ENCODE measurements at regions not wholly inside any gene's neighbourhood (a gene's known extent, or its start where the extent isn't known, plus 50 kb on each side); places are given as distances from the start of the nearest gene placed in this dataset.
"Not testable (repeated sequence)": the region's sequence is repeated elsewhere in the genome, so short reads cannot be mapped to it uniquely, and the experiment has no call there.

DNA sequence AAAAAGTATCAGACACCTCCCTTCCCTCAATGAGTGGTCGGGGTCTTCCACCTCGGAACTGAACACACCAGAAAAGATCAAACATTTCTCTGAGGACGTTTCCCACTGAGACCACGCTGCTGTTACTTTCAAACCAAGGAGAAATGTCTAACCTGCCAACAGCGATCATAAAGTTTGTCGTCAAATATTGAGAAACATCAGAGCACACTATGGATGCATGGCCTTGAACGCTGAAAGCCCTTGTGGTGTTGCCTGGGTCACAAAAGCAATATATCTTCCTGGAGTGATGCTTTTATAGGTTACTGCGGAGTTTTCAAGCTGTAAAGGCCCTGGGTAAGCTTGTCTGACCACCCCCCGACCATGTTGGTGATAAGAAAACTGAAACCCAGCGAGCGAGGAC lies 70.2 kb upstream of the ID2 start:
- intact Hi-C loops (cut with micrococcal nuclease; ENCODE audit: unreplicated experiment), result no loop called here
- Mint-ChIP-seq H3K4me3 (ENCODE audit: unreplicated experiment) (no peak overlapping the region), H3K36me3 (ENCODE audit: insufficient read depth, unreplicated experiment) (peaks cover 21% of the 10 kb centered on the region), H3K4me1 (ENCODE audit: low read depth, unreplicated experiment) (peaks cover 63% of the 10 kb centered on the region), H3K9me3 (ENCODE audit: unreplicated experiment) (no peaks in the 10 kb centered on the region), H3K27me3 (ENCODE audit: insufficient read depth, unreplicated experiment) (no peaks in the 10 kb centered on the region), H3K27ac (ENCODE audit: unreplicated experiment) (peak overlapping the region; percentile 69)
- no TSS peak for BruUV-seq (replicated peaks)
- peak; percentile 48 to 65 for DNase-seq
- Histone ChIP-seq H3K27me3 (replicated peaks; ENCODE audit: control insufficient read depth, insufficient read depth, low read length) (no peaks in the 10 kb centered on the region), H3K4me1 (peaks cover 69% of the 10 kb centered on the region), H3K9me3 (peaks cover 19% of the 10 kb centered on the region), H3K36me3 (ENCODE audit: control insufficient read depth, insufficient read depth, low read length) (no peaks in the 10 kb centered on the region; the same call in 1 of the 2 replicates), H3K4me3 (ENCODE audit: low read depth, low read length) (no peak overlapping the region)
- ChIA-PET POLR2A (no interaction called here), CTCF (no interaction called here)
- no peak for TF ChIP-seq CTCF (IDR thresholded peaks at IDR 0.05; ENCODE audit: insufficient read depth in 1 of 2, low read depth in 1 of 2, low read length in 1 of 2, severe bottlenecking in 1 of 2, unreplicated experiment in 1 of 2)

- intact Hi-C loops (cut with micrococcal nuclease; ENCODE audit: unreplicated experiment), result no loop called here
- no TSS peak for BruUV-seq (replicated peaks)
- CTCF ChIA-PET, result no interaction called here
Measured at GRCh38 chr2:8612734-8613179, 69.1 kb upstream of the ID2 start.

DNA sequence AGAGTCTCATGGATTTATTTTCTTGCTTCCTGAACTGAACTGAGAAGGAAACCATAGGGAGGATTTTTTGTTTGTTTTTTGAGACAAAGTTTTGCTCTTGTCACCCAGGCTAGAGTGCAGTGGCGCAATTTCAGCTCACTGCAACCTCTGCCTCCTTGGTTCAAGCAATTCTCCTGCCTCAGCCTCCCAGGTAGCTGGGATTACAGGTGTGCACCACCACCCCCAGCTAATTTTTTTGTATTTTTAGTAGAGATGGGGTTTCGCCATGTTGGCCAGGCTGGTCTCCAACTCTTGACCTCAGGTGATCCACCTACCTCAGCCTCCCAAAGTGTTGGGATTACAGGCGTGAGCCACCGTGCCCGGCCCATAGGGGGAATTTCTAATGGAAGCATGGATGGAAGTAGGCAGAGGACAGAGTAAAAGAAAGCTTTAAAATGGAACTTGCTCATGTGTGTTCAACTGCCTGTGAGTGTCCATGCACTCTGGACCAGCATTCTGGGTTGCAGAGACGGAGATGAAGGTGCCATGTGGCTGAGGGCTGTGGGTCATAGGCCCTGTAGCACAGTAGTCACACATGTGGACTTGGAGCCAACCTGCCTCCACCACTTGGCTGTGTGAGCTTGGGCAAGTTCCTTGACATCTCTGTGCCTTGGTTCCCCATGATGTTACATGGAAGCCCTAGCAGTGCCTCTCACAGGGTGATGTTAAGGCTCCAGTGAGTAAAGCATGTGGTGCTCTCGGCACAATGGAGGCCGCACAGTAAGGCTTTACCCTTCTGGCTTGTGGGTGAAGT lies 68.5 kb upstream of the ID2 start:
- H3K27me3 Mint-ChIP-seq (ENCODE audit: insufficient read depth, unreplicated experiment); CTCF ChIA-PET: not testable (repeated sequence)

More at GRCh38 chr2:8612734-8613179, 69.1 kb upstream of the ID2 start:
- no peaks in the 10 kb centered on the region for H3K27me3 ChIP-seq (replicated peaks; ENCODE audit: control insufficient read depth, insufficient read depth, low read length)
- H3K4me3 ChIP-seq (ENCODE audit: low read depth, low read length), result no peak overlapping the region
- DNase-seq, result no peak
- peaks cover 19% of the 10 kb centered on the region for H3K9me3 ChIP-seq
- Mint-ChIP-seq H3K27me3 (ENCODE audit: insufficient read depth, unreplicated experiment) (no peaks in the 10 kb centered on the region), H3K36me3 (ENCODE audit: insufficient read depth, unreplicated experiment) (peaks cover 21% of the 10 kb centered on the region), H3K9me3 (ENCODE audit: unreplicated experiment) (no peaks in the 10 kb centered on the region), H3K4me3 (ENCODE audit: unreplicated experiment) (no peak overlapping the region), H3K27ac (ENCODE audit: unreplicated experiment) (peak overlapping the region; percentile 23), H3K4me1 (ENCODE audit: low read depth, unreplicated experiment) (peaks cover 59% of the 10 kb centered on the region)
- TF ChIP-seq CTCF (IDR thresholded peaks at IDR 0.05; ENCODE audit: insufficient read depth in 1 of 2, low read depth in 1 of 2, low read length in 1 of 2, severe bottlenecking in 1 of 2, unreplicated experiment in 1 of 2), result no peak
- no peaks in the 10 kb centered on the region; the same call in 1 of the 2 replicates for H3K36me3 ChIP-seq (ENCODE audit: control insufficient read depth, insufficient read depth, low read length)
- peaks cover 58% of the 10 kb centered on the region for H3K4me1 ChIP-seq
- POLR2A ChIA-PET, result no interaction called here

More for the DNA sequence above, 68.5 kb upstream of the ID2 start:
- Histone ChIP-seq H3K4me1 (peaks cover 52% of the 10 kb centered on the region), H3K9me3 (peaks cover 19% of the 10 kb centered on the region)
- H3K9me3 Mint-ChIP-seq (ENCODE audit: unreplicated experiment); BruUV-seq (replicated peaks); H3K4me3 ChIP-seq (ENCODE audit: low read depth, low read length); H3K4me3 Mint-ChIP-seq (ENCODE audit: unreplicated experiment); DNase-seq; intact Hi-C loops (cut with micrococcal nuclease; ENCODE audit: unreplicated experiment); H3K36me3 ChIP-seq (ENCODE audit: control insufficient read depth, insufficient read depth, low read length); POLR2A ChIA-PET; H3K27me3 ChIP-seq (replicated peaks; ENCODE audit: control insufficient read depth, insufficient read depth, low read length): not testable (repeated sequence)
- Mint-ChIP-seq H3K4me1 (ENCODE audit: low read depth, unreplicated experiment) (peaks cover 59% of the 10 kb centered on the region), H3K36me3 (ENCODE audit: insufficient read depth, unreplicated experiment) (peaks cover 21% of the 10 kb centered on the region), H3K27ac (ENCODE audit: unreplicated experiment) (peak overlapping the region; percentile 81)

Measured in Caco-2 (cell line).